ENCODE measurements at regions not wholly inside any gene's neighbourhood (a gene's known extent, or its start where the extent isn't known, plus 50 kb on each side); places are given as distances from the start of the nearest gene placed in this dataset.
"Not testable (repeated sequence)": the region's sequence is repeated elsewhere in the genome, so short reads cannot be mapped to it uniquely, and the experiment has no call there.

DNA sequence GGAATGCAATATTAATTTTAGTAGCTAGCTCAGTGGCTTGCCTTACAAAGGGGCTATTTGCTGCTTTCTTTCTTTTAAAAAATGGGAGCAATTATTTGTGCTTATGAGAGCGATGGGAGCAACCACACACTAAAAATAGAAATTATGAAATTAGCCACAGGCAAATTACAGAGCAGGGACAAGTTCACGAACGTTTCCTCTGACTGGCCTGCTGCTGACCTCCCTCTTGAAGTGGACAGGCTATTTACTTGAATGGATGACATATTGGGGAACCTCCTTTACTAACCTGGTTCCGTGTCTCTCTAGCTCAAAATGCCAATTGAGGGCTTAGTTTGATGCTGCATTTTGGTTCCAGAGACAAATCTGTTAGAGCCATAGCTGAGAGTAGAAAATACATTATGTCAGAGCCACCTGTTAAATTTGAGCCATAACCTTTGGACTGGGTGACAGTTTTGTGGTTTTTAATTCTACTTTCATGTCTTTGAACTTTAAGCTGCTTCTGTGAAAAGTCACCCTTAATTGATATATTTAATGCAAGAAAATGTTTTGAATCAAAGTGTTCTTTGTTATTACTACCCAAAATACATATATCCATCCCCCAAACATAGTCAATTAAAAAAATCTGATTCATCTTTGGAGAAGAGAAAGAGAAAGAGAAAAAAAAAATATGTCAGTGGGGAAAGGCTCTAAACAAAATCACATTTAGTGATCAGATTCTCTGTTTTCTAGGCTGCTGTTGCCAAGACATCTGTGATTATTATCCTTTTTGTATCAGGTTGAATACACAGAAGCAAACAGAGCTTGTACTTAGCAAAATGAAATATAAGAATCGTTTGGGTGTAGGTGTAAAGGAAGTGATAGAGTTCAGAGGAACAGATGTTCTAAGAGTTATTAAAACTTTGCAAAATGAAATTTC lies 351.9 kb downstream of the ADGRL2 start:
- no peak for DNase-seq

DNA sequence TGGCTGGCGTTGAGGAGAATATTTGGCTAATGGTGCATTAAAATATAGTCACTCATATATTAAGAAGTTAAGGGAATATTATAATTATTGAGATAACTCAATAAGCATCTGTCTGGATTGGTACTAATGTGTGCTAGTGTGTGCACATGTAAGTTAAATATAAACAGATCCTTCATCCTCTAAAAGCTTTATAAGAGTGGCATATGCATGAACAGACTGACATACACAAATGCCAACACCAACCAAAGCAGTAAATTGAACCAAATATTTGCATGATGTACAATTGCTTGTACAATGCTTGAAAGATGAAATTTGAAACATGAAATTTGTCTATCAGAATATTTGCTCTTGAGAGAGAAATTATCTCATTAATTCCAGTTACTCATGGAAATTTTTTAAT lies 344.9 kb downstream of the ADGRL2 start:
- DNase-seq, result no peak

DNA sequence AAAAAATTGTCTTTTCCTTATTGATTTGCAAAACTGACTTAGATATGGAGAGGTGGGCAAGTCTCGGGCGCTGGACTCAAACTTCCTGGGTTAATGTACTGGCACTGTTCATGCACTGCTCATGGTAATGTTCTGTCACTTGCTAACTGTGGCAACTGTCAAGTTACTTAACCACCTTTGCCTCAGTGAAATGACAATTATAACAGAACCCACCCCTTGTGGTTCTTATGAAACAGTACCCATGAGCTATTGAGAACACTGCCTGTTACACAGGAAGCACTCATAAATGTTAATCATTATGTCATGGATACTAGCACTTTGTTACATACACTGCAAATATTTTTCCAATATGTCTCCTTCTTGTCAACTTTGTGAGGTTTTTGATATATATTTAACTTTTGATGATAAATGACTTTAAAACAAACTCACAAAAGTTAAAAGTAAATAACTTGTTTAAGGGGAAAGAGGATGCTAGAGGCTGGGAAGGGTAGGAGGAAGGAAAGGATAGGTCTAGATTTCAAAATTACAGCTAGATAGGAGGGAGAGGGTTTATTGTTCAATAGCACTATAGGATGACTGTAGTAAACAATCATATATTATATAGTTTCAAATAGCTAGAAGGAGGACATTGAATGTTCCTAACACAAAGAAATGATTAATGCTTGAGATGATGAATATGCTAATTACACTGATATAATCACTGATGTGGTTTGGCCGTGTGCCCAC lies 342.5 kb downstream of the ADGRL2 start:
- no peak for DNase-seq

DNA sequence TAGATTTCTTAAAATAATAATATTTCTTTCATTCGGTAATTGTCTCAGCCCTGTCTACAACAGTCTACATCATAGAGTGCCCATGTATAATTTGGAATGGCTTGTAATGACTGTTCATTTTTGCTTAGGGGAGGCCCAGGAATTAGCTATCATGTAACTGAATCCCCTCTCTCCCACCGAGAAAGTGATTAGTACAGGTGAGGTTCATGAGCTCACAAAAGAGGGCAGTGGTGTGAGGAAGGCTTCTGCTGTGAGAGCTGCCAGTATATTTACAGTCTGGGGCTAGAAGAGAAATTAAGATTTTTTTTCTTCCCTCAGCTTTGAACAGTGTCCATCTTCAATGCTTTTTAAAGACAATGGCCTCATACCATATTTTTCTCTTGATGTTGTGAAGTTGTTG lies 340.7 kb downstream of the ADGRL2 start:
- DNase-seq, result no peak

DNA sequence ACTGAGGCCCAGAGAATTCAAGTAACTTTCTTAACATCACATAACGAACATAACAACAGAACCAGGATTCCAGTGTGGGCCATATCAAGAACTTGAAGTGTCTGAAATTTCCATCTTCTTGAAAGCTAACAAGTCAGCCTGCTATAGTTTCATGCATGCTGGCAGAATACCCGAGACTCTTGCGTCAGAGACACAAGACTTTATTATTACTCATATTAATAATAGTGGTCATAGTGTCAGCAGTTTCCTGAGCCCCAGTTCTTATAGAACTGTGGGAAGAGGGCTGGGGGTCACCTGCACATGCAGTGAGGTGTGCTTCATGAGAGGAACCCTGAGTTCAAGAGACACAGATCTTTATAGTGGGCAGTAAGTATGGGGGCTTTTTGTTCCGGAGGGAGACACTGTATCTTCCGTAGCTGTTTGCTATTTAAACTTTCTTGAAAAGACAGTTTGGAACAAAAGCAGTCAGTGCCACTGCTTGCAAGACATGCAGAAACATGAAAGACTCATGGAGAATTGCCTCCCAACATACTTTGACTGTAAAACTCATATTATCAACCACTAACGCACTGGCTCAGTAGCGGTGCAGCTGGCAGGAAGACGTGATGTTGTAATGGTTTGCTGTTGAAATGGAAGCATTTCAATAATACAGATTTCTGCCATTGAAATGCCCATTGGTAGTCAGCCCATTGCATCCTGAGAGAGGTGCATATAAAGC lies 339.2 kb downstream of the ADGRL2 start:
- DNase-seq, result no peak

DNA sequence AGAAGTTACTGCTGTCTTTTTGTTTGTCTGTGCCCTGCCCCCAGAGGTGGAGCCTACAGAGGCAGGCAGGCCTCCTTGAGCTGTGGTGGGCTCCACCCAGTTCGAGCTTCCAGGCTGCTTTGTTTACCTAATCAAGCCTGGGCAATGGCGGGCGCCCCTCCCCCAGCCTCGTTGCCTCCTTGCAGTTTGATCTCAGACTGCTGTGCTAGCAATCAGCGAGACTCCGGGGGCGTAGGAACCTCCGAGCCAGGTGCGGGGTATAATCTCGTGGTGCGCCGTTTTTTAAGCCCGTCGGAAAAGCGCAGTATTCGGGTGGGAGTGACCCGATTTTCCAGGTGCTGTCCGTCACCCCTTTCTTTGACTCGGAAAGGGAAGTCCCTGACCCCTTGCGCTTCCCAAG lies 335.6 kb downstream of the ADGRL2 start:
- DNase-seq, result not testable (repeated sequence)

DNA sequence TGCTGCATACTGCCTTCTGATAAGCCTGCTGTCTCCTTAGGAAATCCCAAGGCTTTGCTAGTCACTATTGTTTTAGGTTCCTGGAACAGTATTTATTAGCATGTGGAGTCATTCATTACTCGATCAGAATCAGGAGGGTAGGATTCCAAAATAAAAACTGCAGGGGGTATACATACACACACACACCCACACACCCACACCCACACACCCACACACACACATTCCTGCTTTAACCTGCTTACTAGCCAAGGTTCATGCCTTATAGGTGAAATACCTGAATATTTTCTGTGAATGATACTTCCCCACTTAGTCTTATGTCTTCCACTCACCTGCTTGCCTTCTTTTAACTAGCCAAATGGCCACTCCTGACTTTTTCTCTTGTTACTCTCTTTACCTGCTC lies 325.1 kb downstream of the ADGRL2 start:
- DNase-seq, result no peak

DNA sequence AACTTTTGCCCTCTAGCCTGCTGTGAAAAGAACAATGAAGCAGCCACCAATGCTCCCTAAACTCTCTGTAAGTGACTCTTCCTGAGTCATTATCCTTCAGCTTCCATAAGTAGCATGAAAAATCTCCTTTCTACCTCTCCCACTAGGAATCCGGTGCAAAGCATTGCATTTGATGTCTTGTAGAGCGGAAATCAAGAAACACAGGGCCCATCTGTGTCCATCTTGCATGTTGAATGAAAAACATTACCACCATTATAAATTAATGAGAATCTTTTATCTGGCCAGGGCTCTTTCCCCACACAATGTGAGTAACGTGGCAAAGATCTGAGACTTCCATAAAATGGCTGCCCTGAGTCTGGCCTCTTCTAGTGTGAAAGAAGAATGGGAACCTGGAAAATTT lies 324.4 kb downstream of the ADGRL2 start:
- DNase-seq, result no peak

DNA sequence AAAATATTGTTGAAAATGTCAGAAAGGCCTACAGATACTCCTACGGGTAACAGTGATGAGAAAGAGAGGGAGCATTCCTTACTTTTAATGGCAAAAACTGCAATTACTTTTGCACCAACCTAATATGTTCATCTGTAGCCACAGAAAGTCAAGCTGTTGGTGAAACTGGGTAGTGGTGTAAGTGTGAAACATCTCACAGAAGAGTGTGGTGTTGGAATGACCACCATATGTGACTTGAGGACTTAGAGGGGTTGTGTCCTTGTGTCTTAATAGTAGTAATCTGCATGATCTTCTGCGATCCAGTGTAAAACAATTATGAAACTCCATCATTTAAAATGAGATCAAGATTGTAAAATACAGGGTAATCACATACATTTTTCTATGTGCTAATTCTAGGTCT lies 320.7 kb downstream of the ADGRL2 start:
- no peak for DNase-seq

DNA sequence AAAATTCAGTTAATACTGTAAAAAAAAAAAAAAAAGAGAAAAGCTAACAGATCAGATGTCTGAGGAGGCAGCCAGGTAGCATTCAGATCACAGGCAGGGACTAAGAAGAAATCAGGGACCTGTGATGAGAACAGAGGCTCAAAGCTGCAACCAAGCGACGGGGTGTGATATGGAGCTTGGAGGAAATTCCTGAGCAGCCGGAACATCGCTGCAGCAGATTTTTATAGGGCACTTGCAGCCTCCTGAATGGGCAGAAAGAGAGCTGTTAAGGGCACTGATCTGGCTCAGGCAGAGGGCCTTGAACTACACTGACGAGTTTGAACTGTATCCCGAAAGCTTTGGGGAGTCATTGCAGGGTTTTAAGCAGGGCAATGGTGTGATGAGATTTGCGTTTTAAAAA lies 315.4 kb downstream of the ADGRL2 start:
- no peak for DNase-seq

DNA sequence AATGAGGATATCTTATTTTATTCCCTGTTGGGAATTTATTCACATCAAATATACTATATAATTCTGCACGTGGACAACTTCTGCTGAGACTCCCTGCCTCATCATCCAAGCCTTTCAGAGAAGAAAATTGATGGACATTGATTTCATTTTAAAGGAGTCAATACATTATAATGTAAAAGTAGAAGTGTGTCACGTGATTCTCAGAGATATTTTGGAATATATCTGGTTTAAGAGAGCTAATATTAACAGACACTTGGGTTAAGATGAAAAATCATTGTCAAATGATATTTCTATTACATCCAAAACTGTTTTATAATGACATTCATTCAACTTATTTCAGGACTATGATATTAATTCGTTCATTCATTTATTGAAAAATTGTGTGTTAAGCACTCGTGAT lies 314.2 kb downstream of the ADGRL2 start:
- no peak for DNase-seq

DNA sequence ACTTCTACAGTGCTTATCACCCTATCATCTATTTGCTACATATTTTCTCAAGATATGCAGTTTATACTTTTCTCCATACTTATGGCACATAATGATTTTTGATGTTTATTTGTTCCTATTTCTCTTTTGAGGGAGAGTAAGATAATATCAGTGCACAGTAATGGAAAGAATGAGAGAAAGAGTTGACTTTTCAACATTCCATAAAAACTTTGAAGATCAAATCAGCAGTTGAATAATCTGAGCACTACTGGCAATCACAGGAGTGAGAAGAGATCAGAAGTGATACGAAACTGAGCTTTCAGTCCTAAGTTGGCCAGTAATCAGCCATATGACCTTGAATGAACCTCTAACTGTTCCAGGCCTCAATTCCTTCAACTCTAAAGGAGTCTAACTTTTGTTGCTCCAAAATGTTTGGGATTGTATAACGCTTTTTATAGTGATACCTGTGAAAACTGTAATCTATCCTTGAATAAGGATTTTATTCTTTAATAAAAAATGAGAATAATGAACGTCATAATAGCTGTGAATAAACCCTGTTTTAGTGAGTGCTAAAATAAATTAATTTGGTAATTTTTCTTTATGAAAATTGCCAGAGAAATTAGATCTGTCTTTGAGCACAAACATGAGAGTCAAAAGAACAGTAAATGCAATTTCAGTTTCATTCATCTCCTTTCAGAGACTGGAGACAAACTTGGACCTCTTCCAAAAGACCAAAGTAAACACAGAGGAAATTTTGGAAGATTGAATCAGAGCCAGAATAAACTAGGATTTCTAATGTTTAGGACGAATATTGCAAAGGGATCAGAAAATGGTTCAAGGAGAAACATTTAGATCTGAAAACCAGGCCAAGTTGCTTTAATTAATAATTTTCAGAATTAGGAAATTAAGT lies 309.9 kb downstream of the ADGRL2 start:
- peak; percentile 25 for DNase-seq

DNA sequence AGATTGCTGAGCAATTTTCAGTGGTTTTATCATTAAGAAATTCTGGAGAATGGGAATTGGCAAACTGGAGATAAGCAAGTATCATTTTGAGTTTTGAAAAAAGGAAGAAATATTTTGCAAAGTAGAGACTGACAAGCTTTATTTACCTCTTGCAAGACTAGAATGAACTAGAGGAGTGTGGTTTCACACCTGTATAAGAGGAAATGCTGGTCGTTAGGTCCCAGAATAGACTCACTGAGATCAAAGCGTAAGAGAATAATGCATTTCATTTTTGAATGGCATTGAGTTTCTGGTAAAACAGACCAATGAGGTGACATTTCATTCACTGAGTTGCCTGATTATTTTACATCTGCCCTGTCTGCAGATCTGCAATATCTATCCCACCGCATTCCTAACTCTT lies 308.1 kb downstream of the ADGRL2 start:
- DNase-seq, result no peak

DNA sequence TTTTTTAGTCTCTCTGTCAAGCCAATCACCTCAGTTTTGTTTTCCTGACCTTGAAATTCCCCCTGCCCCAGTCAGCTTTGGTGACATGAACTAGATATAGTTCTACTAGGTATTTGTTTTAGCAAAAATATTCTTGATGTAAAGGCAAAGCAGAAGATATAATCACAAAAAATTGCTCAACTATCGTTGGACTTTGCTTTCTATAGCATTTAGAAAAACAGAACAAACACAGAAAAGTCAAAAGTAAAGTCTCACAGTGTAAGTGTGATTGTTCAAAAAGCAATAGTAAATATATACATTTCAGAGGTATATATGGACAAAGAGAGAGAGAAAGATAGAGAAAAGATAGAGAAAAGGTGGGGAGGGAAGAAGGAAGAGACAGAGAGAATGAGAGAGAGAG lies 305.9 kb downstream of the ADGRL2 start:
- no peak for DNase-seq

DNA sequence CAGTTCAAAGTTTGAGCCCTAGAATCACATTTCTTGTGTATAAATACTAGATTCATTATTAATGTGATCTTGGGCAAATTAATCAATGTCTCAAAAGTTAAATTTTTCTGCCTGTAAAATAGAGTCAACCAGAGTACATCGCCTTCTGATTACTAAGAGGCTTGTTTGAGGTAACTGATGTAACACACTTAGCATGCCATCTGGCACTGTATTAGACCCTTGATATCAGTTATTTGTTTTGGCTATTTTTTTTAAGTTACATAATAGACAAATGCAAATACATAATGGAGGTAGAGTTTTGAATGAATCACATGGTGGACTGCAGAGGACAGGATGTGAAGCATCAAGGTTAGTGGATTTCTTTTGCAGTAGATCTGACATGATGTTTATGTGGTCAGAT lies 298.4 kb downstream of the ADGRL2 start:
- no peak for DNase-seq

DNA sequence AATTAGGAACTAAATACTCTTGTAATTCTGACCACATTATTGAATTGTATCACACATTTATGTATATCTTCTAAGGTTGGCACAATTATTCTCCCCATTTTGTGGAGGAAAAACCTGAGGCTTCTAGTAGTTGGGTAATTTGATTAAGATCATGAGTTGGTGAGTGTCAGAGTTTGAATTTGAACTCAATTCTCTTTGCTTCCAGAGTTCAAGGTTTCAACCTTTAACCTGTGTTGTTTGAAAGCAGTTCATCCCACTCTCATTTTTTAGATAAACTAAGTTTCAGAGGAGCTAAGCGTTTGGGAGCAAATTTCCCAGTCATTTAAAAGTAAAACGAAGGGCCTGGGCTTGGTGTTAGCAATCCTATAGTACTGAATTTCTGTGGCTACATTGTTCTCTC lies 293.4 kb downstream of the ADGRL2 start:
- no peak for DNase-seq

DNA sequence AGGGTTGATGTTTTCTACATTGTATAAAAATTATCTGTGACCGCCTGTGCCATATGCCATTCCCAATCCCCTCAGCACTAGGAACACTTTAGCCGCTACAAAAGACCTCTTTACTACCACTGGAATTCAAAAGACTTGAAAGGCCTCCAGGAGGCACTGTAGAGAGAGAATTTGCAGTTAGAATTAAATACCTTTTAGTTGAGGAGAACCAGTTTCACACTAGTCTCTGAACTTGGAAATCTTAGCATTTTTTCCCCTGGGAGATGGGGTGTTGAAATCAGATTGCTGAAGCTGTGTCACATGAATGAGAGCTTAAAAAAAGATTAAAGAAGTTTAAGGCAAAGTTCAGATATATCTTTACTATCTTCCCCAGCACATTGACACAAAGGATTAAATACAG lies 291.0 kb downstream of the ADGRL2 start:
- DNase-seq, result no peak

DNA sequence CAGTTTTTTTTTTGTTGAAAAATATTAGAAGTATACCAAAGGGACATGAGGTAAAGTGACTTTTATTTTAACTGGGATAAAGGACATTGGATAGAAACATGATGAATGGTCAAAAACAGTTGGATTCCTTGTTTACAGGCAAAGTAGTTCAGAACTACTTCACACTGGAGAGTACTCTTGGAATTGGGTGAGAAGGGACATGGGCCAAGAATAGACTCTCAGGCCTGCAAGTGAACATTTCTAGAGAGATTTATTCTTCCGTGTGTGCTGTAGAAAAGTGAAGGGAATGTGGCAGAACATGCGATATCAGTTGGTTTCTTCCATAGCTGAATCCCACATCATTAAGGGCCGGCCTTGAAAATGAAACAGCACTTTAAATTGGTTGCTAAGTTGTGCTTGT lies 290.5 kb downstream of the ADGRL2 start:
- DNase-seq, result no peak

DNA sequence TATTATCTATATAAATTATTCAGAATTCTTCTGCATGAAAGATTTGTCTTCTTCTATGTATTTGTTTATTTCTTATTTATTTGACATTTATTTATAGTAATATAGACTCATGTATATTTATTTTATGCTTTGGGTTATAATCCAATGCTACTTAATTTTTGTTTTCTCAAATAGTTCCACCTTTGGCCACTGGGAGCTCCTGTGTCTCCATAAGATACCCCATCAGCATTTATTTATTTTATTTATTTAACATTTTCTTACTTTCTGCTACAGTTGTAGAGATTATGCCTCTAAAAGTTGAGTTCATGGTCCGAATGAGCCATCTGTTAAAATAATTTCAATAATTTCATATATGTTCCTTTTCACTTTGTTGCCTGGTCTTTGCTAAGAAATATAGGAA lies 289.4 kb downstream of the ADGRL2 start:
- no peak for DNase-seq

DNA sequence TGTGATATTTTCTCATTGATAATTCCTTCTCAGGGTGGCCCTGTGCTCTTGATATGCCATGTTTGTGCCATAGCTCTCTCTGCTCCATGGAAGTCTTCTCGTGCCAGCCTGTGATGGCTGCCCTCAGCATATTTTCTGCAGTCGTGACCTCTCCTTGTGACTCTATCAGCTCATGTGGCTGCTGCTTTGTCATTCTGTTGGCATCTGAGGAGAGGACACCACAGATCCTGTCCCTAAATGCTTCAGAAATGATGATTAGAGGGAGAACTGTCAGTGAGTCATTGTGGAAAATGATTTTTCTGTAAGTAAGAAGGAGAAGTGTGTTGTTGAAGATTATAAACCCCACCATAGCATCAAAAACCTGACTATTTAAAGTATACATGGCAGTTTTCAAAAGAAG lies 286.0 kb downstream of the ADGRL2 start:
- no peak for DNase-seq

DNA sequence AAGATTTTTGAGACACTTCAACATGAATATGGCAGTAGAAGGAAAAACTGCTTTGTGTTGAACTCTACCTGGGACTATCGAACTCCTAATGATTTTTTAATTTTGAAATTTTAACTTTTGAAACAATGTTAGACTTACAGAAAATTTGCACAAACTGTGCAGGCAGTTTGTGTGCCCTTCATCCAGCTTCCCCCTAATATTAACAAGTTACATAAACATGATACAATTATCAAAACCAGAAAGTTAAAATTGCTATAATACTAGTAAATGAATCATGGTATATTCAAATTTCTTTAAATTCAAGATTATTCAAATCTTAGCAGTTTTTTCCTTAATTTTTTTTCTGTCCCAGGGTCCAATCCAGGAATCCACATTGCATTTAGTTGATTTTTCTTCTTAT lies 278.9 kb downstream of the ADGRL2 start:
- DNase-seq, result no peak

DNA sequence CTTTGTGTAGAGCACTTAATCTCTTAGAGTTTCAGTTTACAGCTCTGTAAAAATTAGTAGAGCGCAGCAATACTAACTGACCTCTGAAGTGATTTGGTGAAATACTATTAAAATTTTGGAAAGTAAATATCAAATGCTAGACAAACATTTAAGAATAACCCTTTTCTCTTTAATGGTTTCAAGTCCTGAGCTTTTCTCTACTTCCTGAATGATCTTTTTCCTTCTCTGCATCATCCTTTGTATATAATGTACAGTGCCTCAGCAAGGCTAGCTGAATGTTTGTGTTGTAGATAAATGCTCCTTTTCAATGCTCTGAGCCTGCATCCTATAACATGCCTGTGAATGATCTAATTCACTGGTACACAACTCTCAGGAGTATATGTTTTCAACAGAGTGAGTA lies 272.9 kb downstream of the ADGRL2 start:
- no peak for DNase-seq

DNA sequence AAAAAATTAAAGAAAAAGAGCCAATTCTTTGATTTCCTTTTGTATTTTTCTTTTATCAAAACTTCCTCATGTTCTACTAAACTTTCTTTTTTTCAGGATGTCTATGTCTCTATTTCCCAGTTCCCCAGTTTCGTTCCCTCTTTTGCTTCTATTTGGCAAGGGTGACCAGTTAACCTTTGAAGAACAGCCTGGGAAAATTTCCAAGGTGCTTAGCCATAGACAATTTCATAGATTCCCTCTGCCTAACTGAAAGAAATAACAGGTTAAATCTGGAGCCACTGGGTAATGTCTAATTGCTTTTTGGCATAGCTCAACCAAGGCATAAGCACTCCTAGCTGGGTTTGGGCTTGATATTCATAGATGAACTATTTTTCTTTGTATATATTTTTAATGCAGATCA lies 272.3 kb downstream of the ADGRL2 start:
- no peak for DNase-seq

All from NCI-H748 treated with DMSO at 0.1 percent for 48 hours (cell line).